PC-3 (cell line): ENCODE measurements at regions not wholly inside any gene's neighbourhood (a gene's known extent, or its start where the extent isn't known, plus 50 kb on each side); places are given as distances from the start of the nearest gene placed in this dataset.

ENCODE experiments used
- EZH2 ChIP-seq: fragments of 300-600 bp; sonication (generic); IDR thresholded peaks from one replicate; pipeline ENCODE4 v1.6.1; 2017; ENCODE audit warnings: antibody characterized with exemption, mild to moderate bottlenecking, low read length; ENCODE audit not compliant: unreplicated experiment
- EZH2phosphoT487 ChIP-seq: fragments of 300-600 bp; sonication (generic); IDR thresholded peaks from 2 replicates; pipeline ENCODE4 v1.6.1; 2018; ENCODE audit warnings: mild to moderate bottlenecking, antibody characterized with exemption, low read length, borderline replicate concordance
- TF ChIP-seq, protein P1 (sequence below): fragments of 300-600 bp; sonication (generic); conservative IDR thresholded peaks from 2 replicates; pipeline ENCODE4 v1.5.1; 2017; ENCODE audit warnings: antibody characterized with exemption, low read depth, mild to moderate bottlenecking, low read length

DNA sequence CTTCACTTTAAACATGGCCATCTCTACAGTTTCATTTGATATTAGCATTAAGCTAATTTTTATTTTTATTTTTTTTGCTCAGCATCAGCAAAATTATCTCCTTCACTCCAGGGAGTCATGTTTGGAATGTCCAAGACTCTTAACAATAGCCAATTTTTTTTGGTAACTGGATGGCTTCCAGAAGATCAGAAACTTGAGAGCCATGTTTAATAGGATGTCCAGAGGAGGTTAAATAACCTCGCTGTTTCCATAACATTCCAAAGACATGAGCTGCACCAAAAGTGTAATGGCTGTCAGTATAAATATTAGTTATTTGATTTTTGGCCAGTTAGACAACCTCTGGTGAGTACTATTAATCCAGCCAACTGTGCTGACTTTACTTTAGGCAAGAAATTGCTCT, 80.7 kb downstream of the DNTTIP2 start:
- no peak for TF ChIP-seq EZH2
- TF ChIP-seq, protein P1, sequence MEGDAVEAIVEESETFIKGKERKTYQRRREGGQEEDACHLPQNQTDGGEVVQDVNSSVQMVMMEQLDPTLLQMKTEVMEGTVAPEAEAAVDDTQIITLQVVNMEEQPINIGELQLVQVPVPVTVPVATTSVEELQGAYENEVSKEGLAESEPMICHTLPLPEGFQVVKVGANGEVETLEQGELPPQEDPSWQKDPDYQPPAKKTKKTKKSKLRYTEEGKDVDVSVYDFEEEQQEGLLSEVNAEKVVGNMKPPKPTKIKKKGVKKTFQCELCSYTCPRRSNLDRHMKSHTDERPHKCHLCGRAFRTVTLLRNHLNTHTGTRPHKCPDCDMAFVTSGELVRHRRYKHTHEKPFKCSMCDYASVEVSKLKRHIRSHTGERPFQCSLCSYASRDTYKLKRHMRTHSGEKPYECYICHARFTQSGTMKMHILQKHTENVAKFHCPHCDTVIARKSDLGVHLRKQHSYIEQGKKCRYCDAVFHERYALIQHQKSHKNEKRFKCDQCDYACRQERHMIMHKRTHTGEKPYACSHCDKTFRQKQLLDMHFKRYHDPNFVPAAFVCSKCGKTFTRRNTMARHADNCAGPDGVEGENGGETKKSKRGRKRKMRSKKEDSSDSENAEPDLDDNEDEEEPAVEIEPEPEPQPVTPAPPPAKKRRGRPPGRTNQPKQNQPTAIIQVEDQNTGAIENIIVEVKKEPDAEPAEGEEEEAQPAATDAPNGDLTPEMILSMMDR: no peak
- TF ChIP-seq EZH2phosphoT487: no peak
